ENCODE measurements at regions not wholly inside any gene's neighbourhood (a gene's known extent, or its start where the extent isn't known, plus 50 kb on each side); places are given as distances from the start of the nearest gene placed in this dataset.

DNA sequence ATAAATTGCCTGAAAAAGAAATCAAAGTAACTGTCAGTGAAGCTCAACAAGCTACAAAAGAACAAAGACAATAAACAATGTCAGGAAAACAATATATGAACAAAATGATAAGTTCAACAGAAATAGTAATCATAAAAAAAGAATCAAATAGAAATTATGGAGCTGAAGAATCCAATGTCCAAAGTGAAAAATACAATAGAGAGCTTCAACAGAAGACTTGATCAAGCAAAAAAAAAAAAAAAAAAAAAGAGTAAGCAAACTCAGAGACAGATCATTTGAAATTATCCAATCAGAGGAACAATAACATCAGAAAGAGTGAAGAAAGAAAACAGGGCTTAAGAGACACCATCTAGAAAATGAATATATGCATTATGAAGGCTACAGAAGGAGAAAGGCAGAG is 251.4 kb upstream of the SAMSN1 start:
- Histone ChIP-seq H3K27me3 (ENCODE audit: control insufficient read depth, extremely low read depth, insufficient read depth, low read length) (no peaks in the 10 kb centered on the region), H3K9me3 (ENCODE audit: control insufficient read depth, low read depth, low read length) (peaks cover 2% of the 10 kb centered on the region), H2AFZ (ENCODE audit: control insufficient read depth, low read length) (no peak overlapping the region), H3K9me1 (ENCODE audit: control insufficient read depth, extremely low read depth, insufficient read depth, low read length) (no peaks in the 10 kb centered on the region), H3K9ac (ENCODE audit: control insufficient read depth, extremely low read depth, insufficient read depth, low read length) (no peak overlapping the region), H3K27ac (ENCODE audit: control insufficient read depth, insufficient read depth, low read length) (no peak overlapping the region), H3K36me3 (ENCODE audit: control insufficient read depth in 2 of 2, extremely low read depth in 1 of 2, insufficient read depth in 2 of 2, low read length in 2 of 2) (no peaks in the 10 kb centered on the region), H3K4me2 (ENCODE audit: control insufficient read depth, extremely low read depth, insufficient read depth, low read depth, low read length) (no peak overlapping the region), H3K79me2 (ENCODE audit: control insufficient read depth, insufficient read depth, low read length) (no peaks in the 10 kb centered on the region), H3K4me1 (ENCODE audit: control insufficient read depth, extremely low read depth, insufficient read depth, low read length) (no peaks in the 10 kb centered on the region), H4K20me1 (ENCODE audit: control insufficient read depth, extremely low read depth, insufficient read depth, low read length) (no peaks in the 10 kb centered on the region), H3K4me3 (ENCODE audit: control insufficient read depth in 2 of 3, extremely low read depth in 1 of 3, insufficient read depth in 2 of 3, low read depth in 1 of 3, low read length in 3 of 3) (no peak overlapping the region)
- TF ChIP-seq EZH2 (IDR thresholded peaks at IDR 0.05; ENCODE audit: low read length) (no peak), CTCF (optimal IDR thresholded peaks at IDR 0.05 in 1 of 3, IDR thresholded peaks at IDR 0.05 in 1 of 3, conservative IDR thresholded peaks at IDR 0.05 in 1 of 3; ENCODE audit: extremely low read depth in 1 of 3, insufficient read depth in 2 of 3, low read length in 3 of 3) (no peak)
- DNase-seq (ENCODE audit: low read depth, low spot score) (no peak), FAIRE-seq (no peak)
- dilution Hi-C loops (cut with MboI; ENCODE audit: extremely low pct_ligation_motif_present, low sequenced_read_pairs): no loop called here

- H3K36me3 ChIP-seq (ENCODE audit: control insufficient read depth in 2 of 2, extremely low read depth in 1 of 2, insufficient read depth in 2 of 2, low read length in 2 of 2): no peaks in the 10 kb centered on the region
- no peaks in the 10 kb centered on the region for H3K9me3 ChIP-seq (ENCODE audit: control insufficient read depth, low read depth, low read length)
- no peaks in the 10 kb centered on the region for H3K9me1 ChIP-seq (ENCODE audit: control insufficient read depth, extremely low read depth, insufficient read depth, low read length)
- no peak overlapping the region for H3K27ac ChIP-seq (ENCODE audit: control insufficient read depth, insufficient read depth, low read length)
- TF ChIP-seq EZH2 (IDR thresholded peaks at IDR 0.05; ENCODE audit: low read length): no peak
- TF ChIP-seq CTCF (optimal IDR thresholded peaks at IDR 0.05 in 1 of 3, IDR thresholded peaks at IDR 0.05 in 1 of 3, conservative IDR thresholded peaks at IDR 0.05 in 1 of 3; ENCODE audit: extremely low read depth in 1 of 3, insufficient read depth in 2 of 3, low read length in 3 of 3): no peak
- FAIRE-seq (no peak), DNase-seq (ENCODE audit: low read depth, low spot score) (no peak)
- H4K20me1 ChIP-seq (ENCODE audit: control insufficient read depth, extremely low read depth, insufficient read depth, low read length): no peaks in the 10 kb centered on the region
- no peak overlapping the region for H3K9ac ChIP-seq (ENCODE audit: control insufficient read depth, extremely low read depth, insufficient read depth, low read length)
- no peaks in the 10 kb centered on the region for H3K27me3 ChIP-seq (ENCODE audit: control insufficient read depth, extremely low read depth, insufficient read depth, low read length)
- no peak overlapping the region for H2AFZ ChIP-seq (ENCODE audit: control insufficient read depth, low read length)
- H3K4me2 ChIP-seq (ENCODE audit: control insufficient read depth, extremely low read depth, insufficient read depth, low read depth, low read length): no peak overlapping the region
- H3K4me1 ChIP-seq (ENCODE audit: control insufficient read depth, extremely low read depth, insufficient read depth, low read length): no peaks in the 10 kb centered on the region
- dilution Hi-C loops (cut with MboI; ENCODE audit: extremely low pct_ligation_motif_present, low sequenced_read_pairs): no loop called here
- no peaks in the 10 kb centered on the region for H3K79me2 ChIP-seq (ENCODE audit: control insufficient read depth, insufficient read depth, low read length)
- no peak overlapping the region for H3K4me3 ChIP-seq (ENCODE audit: control insufficient read depth in 2 of 3, extremely low read depth in 1 of 3, insufficient read depth in 2 of 3, low read depth in 1 of 3, low read length in 3 of 3)
These were observed 241.2 kb upstream of the SAMSN1 start for GRCh38 chr21:14787312-14787711.
